Neural cell (in vitro differentiated cells): ENCODE measurements at regions not wholly inside any gene's neighbourhood (a gene's known extent, or its start where the extent isn't known, plus 50 kb on each side); places are given as distances from the start of the nearest gene placed in this dataset.

ENCODE experiments used
- TAF1 ChIP-seq: IDR thresholded peaks from 2 replicates; pipeline ENCODE4 v1.6.1; 2012; ENCODE audit warnings: low read depth
- TF ChIP-seq, protein P1 (sequence below): fragments of 450-650 bp; IDR thresholded peaks from 2 replicates; pipeline ENCODE4 v1.5.1; 2014; ENCODE audit warnings: antibody characterized with exemption, mild to moderate bottlenecking, moderate library complexity; ENCODE audit not compliant: poor library complexity, severe bottlenecking

DNA sequence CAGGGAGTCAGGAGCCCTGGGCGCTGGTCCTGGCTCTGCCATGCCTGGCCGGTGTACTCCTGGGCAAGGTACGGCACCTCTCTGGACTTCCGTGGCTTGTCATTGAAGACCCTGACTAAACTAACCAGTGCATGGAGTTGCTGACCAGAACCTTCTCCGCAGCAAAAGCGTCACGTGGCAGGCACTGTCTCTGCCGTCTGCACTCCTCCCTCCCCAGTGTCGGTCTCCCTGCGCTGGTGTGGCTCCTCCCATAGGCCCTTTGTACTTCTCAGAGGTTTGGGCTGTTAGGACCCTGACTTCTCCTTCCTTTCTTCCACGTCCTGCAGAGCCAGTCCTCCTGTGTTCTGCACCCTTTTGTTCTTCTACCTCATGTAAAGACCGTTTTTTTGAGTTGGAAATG is 100.6 kb upstream of the CREB5 start:
- TF ChIP-seq, protein P1, sequence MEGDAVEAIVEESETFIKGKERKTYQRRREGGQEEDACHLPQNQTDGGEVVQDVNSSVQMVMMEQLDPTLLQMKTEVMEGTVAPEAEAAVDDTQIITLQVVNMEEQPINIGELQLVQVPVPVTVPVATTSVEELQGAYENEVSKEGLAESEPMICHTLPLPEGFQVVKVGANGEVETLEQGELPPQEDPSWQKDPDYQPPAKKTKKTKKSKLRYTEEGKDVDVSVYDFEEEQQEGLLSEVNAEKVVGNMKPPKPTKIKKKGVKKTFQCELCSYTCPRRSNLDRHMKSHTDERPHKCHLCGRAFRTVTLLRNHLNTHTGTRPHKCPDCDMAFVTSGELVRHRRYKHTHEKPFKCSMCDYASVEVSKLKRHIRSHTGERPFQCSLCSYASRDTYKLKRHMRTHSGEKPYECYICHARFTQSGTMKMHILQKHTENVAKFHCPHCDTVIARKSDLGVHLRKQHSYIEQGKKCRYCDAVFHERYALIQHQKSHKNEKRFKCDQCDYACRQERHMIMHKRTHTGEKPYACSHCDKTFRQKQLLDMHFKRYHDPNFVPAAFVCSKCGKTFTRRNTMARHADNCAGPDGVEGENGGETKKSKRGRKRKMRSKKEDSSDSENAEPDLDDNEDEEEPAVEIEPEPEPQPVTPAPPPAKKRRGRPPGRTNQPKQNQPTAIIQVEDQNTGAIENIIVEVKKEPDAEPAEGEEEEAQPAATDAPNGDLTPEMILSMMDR = no peak
- no peak for TF ChIP-seq TAF1
